ENCODE measurements at regions not wholly inside any gene's neighbourhood (a gene's known extent, or its start where the extent isn't known, plus 50 kb on each side); places are given as distances from the start of the nearest gene placed in this dataset.
"Not testable (repeated sequence)": the region's sequence is repeated elsewhere in the genome, so short reads cannot be mapped to it uniquely, and the experiment has no call there.

- H3K36me3 ChIP-seq (ENCODE audit: low read depth); DNase-seq; H3K9me3 ChIP-seq (ENCODE audit: low read depth); H3K9ac ChIP-seq; in situ Hi-C loops (cut with MboI); H3K9me2 ChIP-seq (ENCODE audit: insufficient read depth); H3F3A ChIP-seq (ENCODE audit: insufficient read depth); H4K20me1 ChIP-seq (ENCODE audit: insufficient read depth); H3K27ac ChIP-seq; H3K4me1 ChIP-seq (ENCODE audit: insufficient read depth); H3K79me2 ChIP-seq (ENCODE audit: insufficient read depth); H3K4me3 ChIP-seq; H3K4me2 ChIP-seq (ENCODE audit: unreplicated experiment); H2AFZ ChIP-seq; H3K27me3 ChIP-seq (replicated peaks; ENCODE audit: insufficient read depth): not testable (repeated sequence)
- 73 to 93% methylated on average over 2 to 3 of the region's 4 CpGs for WGBS, 2 experiments (ENCODE audit: low coverage in 1 of 2, low lambda C conversion rate in 2 of 2, missing lambda C conversion rate in 2 of 2)
These were observed 122.3 kb upstream of the AKAP13 start for GRCh38 chr15:85258062-85258445.

GRCh38 chr15:85258559-85259209 is 121.7 kb upstream of the AKAP13 start:
- H3K27ac ChIP-seq; H3K9me3 ChIP-seq (ENCODE audit: low read depth); H2AFZ ChIP-seq; H3K9ac ChIP-seq; H3K4me3 ChIP-seq; in situ Hi-C loops (cut with MboI); H3K4me2 ChIP-seq (ENCODE audit: unreplicated experiment); H4K20me1 ChIP-seq (ENCODE audit: insufficient read depth); DNase-seq; H3K9me2 ChIP-seq (ENCODE audit: insufficient read depth); H3K4me1 ChIP-seq (ENCODE audit: insufficient read depth); H3F3A ChIP-seq (ENCODE audit: insufficient read depth); H3K27me3 ChIP-seq (replicated peaks; ENCODE audit: insufficient read depth); H3K79me2 ChIP-seq (ENCODE audit: insufficient read depth); H3K36me3 ChIP-seq (ENCODE audit: low read depth): not testable (repeated sequence)
- 56 to 63% methylated on average over 8 to 10 of the region's 19 CpGs for WGBS, 2 experiments (ENCODE audit: low coverage in 1 of 2, low lambda C conversion rate in 2 of 2, missing lambda C conversion rate in 2 of 2)

GRCh38 chr15:85260526-85260925 is 119.9 kb upstream of the AKAP13 start:
- H3K79me2 ChIP-seq (ENCODE audit: insufficient read depth); H3K9me3 ChIP-seq (ENCODE audit: low read depth); H4K20me1 ChIP-seq (ENCODE audit: insufficient read depth); H3K36me3 ChIP-seq (ENCODE audit: low read depth); H2AFZ ChIP-seq; H3K9ac ChIP-seq; H3K27me3 ChIP-seq (replicated peaks; ENCODE audit: insufficient read depth); H3K4me2 ChIP-seq (ENCODE audit: unreplicated experiment); in situ Hi-C loops (cut with MboI); DNase-seq; H3K27ac ChIP-seq; H3F3A ChIP-seq (ENCODE audit: insufficient read depth); H3K9me2 ChIP-seq (ENCODE audit: insufficient read depth); H3K4me3 ChIP-seq; H3K4me1 ChIP-seq (ENCODE audit: insufficient read depth): not testable (repeated sequence)
- WGBS, 2 experiments (ENCODE audit: low coverage in 1 of 2, low lambda C conversion rate in 2 of 2, missing lambda C conversion rate in 2 of 2): 83 to 84% methylated on average over 5 to 6 of the region's 17 CpGs

GRCh38 chr15:85262461-85263055 is 117.8 kb upstream of the AKAP13 start:
- H3K9ac ChIP-seq; H3K79me2 ChIP-seq (ENCODE audit: insufficient read depth); H3K27me3 ChIP-seq (replicated peaks; ENCODE audit: insufficient read depth); H3F3A ChIP-seq (ENCODE audit: insufficient read depth); H3K27ac ChIP-seq; H3K4me3 ChIP-seq; H3K9me3 ChIP-seq (ENCODE audit: low read depth); in situ Hi-C loops (cut with MboI); H3K9me2 ChIP-seq (ENCODE audit: insufficient read depth); H3K4me2 ChIP-seq (ENCODE audit: unreplicated experiment); H4K20me1 ChIP-seq (ENCODE audit: insufficient read depth); H3K36me3 ChIP-seq (ENCODE audit: low read depth); H2AFZ ChIP-seq; DNase-seq; H3K4me1 ChIP-seq (ENCODE audit: insufficient read depth): not testable (repeated sequence)
- WGBS, 2 experiments (ENCODE audit: low coverage in 1 of 2, low lambda C conversion rate in 2 of 2, missing lambda C conversion rate in 2 of 2): 53 to 74% methylated on average over 3 to 25 of the region's 26 CpGs

GRCh38 chr15:85263842-85264440 is 116.5 kb upstream of the AKAP13 start:
- H3K4me3 ChIP-seq; H3K4me2 ChIP-seq (ENCODE audit: unreplicated experiment); H3K4me1 ChIP-seq (ENCODE audit: insufficient read depth); H3K27ac ChIP-seq; H3K79me2 ChIP-seq (ENCODE audit: insufficient read depth); H3K9me2 ChIP-seq (ENCODE audit: insufficient read depth); H3K36me3 ChIP-seq (ENCODE audit: low read depth); H4K20me1 ChIP-seq (ENCODE audit: insufficient read depth); DNase-seq; H3F3A ChIP-seq (ENCODE audit: insufficient read depth); H2AFZ ChIP-seq; in situ Hi-C loops (cut with MboI); H3K27me3 ChIP-seq (replicated peaks; ENCODE audit: insufficient read depth); H3K9ac ChIP-seq; H3K9me3 ChIP-seq (ENCODE audit: low read depth): not testable (repeated sequence)
- 72 to 100% methylated on average over 1 to 10 of the region's 13 CpGs for WGBS, 2 experiments (ENCODE audit: low coverage in 1 of 2, low lambda C conversion rate in 2 of 2, missing lambda C conversion rate in 2 of 2)

GRCh38 chr15:85264614-85265190 is 115.7 kb upstream of the AKAP13 start:
- 59 to 64% methylated on average over 12 to 14 of the region's 14 CpGs for WGBS, 2 experiments (ENCODE audit: low coverage in 1 of 2, low lambda C conversion rate in 2 of 2, missing lambda C conversion rate in 2 of 2)
- H3K27me3 ChIP-seq (replicated peaks; ENCODE audit: insufficient read depth); H3K9me3 ChIP-seq (ENCODE audit: low read depth); H3K4me2 ChIP-seq (ENCODE audit: unreplicated experiment); H2AFZ ChIP-seq; H3K9me2 ChIP-seq (ENCODE audit: insufficient read depth); H3K9ac ChIP-seq; H3K4me3 ChIP-seq; H3F3A ChIP-seq (ENCODE audit: insufficient read depth); in situ Hi-C loops (cut with MboI); H3K27ac ChIP-seq; H4K20me1 ChIP-seq (ENCODE audit: insufficient read depth); H3K36me3 ChIP-seq (ENCODE audit: low read depth); H3K4me1 ChIP-seq (ENCODE audit: insufficient read depth); DNase-seq; H3K79me2 ChIP-seq (ENCODE audit: insufficient read depth): not testable (repeated sequence)

GRCh38 chr15:85267158-85267857 is 113.1 kb upstream of the AKAP13 start:
- H3F3A ChIP-seq (ENCODE audit: insufficient read depth); H3K9me3 ChIP-seq (ENCODE audit: low read depth); H3K4me2 ChIP-seq (ENCODE audit: unreplicated experiment); in situ Hi-C loops (cut with MboI); H3K27me3 ChIP-seq (replicated peaks; ENCODE audit: insufficient read depth); H3K27ac ChIP-seq; H3K4me3 ChIP-seq; H3K79me2 ChIP-seq (ENCODE audit: insufficient read depth); H3K4me1 ChIP-seq (ENCODE audit: insufficient read depth); H3K9me2 ChIP-seq (ENCODE audit: insufficient read depth); H3K9ac ChIP-seq; H4K20me1 ChIP-seq (ENCODE audit: insufficient read depth); DNase-seq; H3K36me3 ChIP-seq (ENCODE audit: low read depth); H2AFZ ChIP-seq: not testable (repeated sequence)
- WGBS, 2 experiments (ENCODE audit: low coverage in 1 of 2, low lambda C conversion rate in 2 of 2, missing lambda C conversion rate in 2 of 2): no CpG with 5 or more reads among the region's 24 CpGs

Measured in GM23248 (cell line).